HuH-7.5 (cell line): ENCODE measurements at regions not wholly inside any gene's neighbourhood (a gene's known extent, or its start where the extent isn't known, plus 50 kb on each side); places are given as distances from the start of the nearest gene placed in this dataset.
"Not testable (repeated sequence)": the region's sequence is repeated elsewhere in the genome, so short reads cannot be mapped to it uniquely, and the experiment has no call there.

Experiments
- DNase-seq: peaks from one replicate; pipeline ENCODE4 v3.0.0; 2011; ENCODE audit warnings: low spot score

DNA sequence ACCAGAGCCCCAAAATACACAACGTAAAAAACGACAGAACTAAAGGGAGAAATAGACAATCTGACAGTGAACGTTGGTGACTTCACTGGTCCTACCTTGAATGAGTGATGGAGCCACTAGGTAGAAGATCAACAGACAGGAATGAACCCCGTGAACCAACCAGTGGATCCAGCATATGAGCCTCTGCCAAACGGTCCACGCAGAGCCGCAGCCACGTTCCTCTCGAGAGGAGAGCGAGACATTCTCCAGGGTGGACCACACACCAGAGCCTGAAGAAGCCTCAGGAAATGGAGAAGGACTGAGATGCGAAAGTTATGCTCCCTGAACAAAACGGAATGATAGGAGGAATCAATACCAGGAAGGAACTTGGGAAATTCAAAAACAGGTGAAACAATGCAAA is 178.4 kb downstream of the RTP5 start:
- no peak for DNase-seq

- DNase-seq, result no peak
Measured at GRCh38 chr2:242048479-242048878, 178.9 kb downstream of the RTP5 start.

DNA sequence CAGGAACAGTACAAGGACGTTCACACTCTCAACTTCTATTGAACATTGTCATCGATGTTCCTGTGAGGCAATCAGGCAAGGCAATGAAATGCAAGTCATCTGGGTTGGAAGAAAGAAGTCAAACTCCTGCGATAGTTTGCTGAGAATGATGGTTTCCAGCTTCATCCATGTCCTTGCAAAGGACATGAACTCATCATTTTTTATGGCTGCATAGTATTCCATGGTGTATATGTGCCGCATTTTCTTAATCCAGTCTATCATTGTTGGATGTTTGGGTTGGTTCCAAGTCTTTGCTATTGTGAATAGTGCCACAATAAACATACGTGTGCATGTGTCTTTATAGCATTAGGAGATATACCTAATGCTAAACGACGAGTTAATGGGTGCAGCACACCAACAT is 180.0 kb downstream of the RTP5 start:
- not testable (repeated sequence) for DNase-seq

DNA sequence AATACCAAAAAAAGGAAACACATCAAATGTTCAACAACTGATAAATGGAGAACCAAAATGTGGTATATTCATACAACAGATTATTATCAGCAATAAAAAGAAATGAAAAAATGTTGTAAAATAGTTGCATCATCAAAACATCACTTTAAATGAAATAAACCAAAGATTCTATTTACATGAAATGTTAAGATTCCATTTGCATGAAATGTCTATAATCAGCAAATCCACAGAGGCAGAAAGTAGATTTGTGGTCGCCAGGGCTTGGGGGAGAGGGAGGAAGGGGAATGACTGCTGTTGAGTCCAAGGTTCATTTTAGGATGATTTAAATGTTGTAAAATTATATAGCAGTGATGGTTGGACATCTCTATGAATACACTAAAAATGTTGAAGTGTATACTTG is 181.9 kb downstream of the RTP5 start:
- no peak for DNase-seq

- DNase-seq, result no peak
Measured at GRCh38 chr2:242052421-242052820, 182.9 kb downstream of the RTP5 start.

- DNase-seq, result no peak
Measured at GRCh38 chr2:242053921-242054320, 184.4 kb downstream of the RTP5 start.

DNA sequence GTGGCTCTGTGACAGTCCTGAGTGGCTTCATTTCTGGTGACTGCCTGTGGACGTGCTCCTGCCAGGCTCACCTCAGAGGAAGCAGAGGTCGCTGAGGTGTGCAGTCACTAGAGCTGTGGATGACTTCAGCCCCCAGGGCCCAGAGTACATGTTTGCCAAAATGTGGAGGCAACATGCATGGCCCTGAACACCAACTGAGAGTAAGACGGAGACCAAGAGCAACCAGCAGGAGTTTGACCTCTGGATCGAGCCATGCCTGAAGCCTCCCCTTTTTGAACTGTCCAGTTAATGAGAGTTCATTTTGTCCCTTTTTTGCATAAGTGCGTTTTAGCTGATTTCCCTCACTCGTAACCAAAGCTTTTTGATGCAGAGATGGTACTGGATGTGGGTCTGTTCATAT is 184.9 kb downstream of the RTP5 start:
- no peak for DNase-seq

- no peak for DNase-seq
Measured at GRCh38 chr2:242054881-242055801, 185.6 kb downstream of the RTP5 start.

GRCh38 chr2:242056026-242056425 is 186.5 kb downstream of the RTP5 start:
- DNase-seq, result no peak

DNA sequence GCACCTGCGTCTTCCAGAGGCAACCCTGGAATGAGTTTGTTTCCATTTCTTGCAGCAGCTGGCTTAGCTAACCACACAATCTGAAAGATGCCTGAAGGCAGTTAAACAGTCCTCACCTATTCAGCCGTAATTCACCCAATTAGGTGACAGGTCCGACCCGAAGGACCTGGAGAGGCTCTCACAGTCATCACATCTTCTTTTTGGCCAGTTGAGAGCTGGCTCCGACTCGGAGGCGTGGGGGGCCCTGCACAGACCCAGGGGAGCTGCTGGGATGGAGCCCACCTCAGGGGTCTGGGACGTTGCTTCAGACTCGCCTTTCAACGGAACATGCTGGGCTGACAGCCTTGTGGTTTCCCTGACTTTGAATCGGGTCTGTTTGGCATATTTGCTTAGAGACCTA is 187.3 kb downstream of the RTP5 start:
- DNase-seq, result no peak

GRCh38 chr2:242057379-242058040 is 188.0 kb downstream of the RTP5 start:
- no peak for DNase-seq

DNA sequence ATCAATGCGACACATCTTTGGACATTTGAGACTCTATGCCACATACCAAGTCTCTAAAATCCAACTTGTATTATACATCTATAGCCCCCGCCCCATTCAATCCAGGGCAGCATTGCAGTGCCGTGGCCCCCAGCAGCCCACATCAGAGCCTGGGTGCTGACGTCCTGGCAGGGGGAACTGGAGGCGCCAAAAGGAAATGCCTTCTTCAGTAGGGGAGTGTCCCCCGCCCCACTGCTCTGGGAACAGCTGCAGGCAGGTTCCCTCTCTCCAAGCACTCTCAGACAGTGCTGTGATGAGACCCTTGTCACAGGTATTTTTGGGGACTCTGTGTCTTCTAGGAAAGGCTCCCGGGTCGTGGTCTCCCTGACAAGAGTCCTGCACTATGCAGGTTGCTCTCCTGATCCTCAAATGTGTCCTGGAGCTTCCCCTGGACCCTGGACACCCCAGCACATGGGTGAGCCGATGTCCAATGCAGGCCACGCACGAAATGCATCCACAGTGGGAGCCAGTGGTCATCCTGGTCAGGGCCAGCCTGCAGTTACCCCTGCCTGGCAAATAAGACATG is 188.7 kb downstream of the RTP5 start:
- DNase-seq, result no peak

GRCh38 chr2:242059566-242059965 is 190.0 kb downstream of the RTP5 start:
- DNase-seq, result no peak

- no peak for DNase-seq
Measured at GRCh38 chr2:242060212-242060835, 190.8 kb downstream of the RTP5 start.

- DNase-seq, result not testable (repeated sequence)
Measured at GRCh38 chr2:242061930-242062329, 192.4 kb downstream of the RTP5 start.

DNA sequence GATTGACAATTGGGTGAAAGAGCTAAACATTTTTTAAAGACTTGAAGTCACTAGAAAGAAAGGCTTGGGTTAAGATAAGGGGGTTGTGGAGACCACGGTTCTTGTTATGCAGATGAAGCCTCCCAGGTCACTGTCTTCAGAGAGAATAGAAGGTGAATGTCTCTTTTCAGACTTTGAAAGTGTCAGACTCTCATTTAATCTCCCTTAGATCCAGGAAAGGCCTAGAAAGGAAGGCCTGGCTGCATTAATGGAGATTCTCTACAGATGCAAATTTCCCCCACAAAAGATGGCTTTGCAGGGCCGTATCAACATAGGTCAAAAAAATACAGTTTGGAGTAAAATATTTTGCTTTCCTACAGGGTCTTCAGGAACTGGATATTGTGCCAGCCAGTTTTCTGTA is 193.9 kb downstream of the RTP5 start:
- no peak for DNase-seq

- DNase-seq, result no peak
Measured at GRCh38 chr2:242063850-242064249, 194.3 kb downstream of the RTP5 start.

DNA sequence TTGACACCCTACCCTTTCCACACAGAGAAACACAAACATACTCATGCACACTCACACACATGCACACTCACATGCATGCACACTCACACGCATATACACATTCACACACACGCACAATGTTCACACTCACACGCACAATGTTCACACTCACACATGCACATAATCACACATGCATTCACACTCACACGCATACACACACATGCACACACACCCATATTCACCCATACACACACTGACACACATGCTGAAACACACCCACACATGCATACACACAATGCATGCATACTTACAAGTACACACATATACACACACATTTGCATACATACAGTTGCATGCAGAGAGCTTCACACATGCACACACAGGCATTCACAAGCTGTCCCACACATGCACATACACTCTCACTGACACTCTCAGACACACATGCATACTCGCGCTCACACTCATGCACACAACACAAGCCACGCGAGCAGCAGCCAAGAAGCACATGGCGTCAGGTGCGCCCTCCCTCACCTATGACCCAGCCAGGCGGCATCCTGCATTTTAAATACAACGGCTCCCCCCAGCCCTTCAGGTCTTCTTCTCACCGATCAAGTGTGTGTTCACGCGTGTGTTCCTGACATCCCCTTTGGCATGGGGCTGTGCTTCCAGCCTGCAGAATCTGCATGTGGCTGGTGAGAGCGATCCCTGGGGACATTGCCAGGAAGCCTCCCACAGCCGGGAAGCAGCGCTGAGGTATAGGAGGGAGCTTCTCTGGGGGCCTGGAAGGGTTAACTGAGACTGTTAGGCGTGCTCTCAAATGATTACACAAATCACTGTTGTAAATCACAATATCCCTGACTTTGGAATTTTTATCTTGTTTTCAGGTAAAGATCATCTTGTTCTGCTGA is 195.1 kb downstream of the RTP5 start:
- DNase-seq, result no peak

GRCh38 chr2:242065426-242065825 is 195.9 kb downstream of the RTP5 start:
- no peak for DNase-seq

DNA sequence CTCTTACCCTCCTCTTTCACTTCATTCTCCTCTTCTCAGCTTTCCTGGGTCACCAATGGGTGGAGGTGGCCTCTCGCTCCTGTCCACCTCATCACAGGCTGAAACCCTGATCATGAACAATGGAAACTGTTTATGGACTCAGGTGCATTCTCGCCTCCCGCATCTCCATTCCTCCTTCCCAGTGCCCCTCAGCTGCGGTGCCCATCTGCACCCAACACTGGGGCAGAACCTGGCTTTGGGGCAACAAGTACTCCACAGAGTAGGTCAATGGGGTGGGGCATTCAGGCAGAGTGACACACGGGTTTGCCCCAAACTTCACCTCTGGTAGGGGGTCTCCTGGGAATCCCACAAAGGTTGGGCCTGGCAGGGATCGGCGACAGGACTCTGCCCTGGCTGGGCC is 199.5 kb downstream of the RTP5 start:
- no peak for DNase-seq

GRCh38 chr2:242069938-242070395 is 200.4 kb downstream of the RTP5 start:
- DNase-seq, result not testable (repeated sequence)

DNA sequence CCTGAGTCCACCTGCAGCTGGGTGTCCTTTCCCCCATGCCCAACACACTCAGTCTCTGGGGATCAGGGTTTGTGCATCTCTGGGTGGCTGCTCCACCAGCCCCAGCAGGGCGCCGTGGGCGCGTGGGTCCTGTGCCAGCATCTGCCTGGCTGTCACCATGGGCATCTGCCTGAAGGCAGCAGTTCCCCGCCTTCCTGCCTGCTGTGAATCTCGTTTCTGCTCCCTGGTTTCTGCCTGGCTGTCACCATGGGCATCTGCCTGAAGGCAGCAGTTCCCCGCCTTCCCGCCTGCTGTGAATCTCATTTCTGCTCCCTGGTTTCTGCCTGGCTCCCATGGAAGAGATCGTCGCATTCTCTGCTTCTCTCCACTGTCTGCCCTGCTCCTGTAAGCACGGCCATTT is 201.2 kb downstream of the RTP5 start:
- not testable (repeated sequence) for DNase-seq
